ENCODE measurements at regions not wholly inside any gene's neighbourhood (a gene's known extent, or its start where the extent isn't known, plus 50 kb on each side); places are given as distances from the start of the nearest gene placed in this dataset.

DNA sequence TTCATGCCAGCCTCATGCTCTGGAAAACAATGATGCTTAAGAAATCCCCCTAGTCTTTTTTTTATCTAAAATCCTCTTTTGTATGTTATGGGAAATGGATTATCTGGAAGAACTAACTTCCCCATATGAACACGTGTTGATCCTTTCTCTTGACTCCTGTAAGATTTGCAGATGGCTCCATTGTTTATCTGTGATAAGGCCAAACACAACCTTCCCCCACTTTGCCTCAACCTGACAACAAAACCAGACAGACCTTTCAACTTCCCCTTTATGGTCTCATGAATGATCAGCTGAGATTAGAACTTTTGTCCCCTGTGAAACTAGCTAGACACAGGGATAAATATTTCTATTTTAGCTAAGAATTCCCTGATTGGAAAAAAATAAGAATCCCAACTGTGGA, 828.0 kb upstream of the CDH2 start:
- Histone ChIP-seq H3K27ac (ENCODE audit: extremely low read depth, low read depth, low read length) (no peak overlapping the region), H3K4me3 (ENCODE audit: low read depth, low read length) (no peak overlapping the region), H3K4me1 (ENCODE audit: control insufficient read depth, insufficient read depth, low read length) (no peaks in the 10 kb centered on the region), H3K9me3 (ENCODE audit: control insufficient read depth, insufficient read depth, low read depth, low read length) (no peaks in the 10 kb centered on the region), H3K36me3 (ENCODE audit: control insufficient read depth in 2 of 2, insufficient read depth in 1 of 2, low read length in 2 of 2) (no peaks in the 10 kb centered on the region)
- POLR2A ChIA-PET, result no interaction called here
- no peak for TF ChIP-seq ZNF391 (tag by site-specific recombination; IDR thresholded peaks at IDR 0.05; ENCODE audit: borderline replicate concordance, low read depth)
- no peak for TF ChIP-seq ZBTB17 (tag by site-specific recombination; IDR thresholded peaks at IDR 0.05)
- no peak for TF ChIP-seq ZNF473 (tag by site-specific recombination; IDR thresholded peaks at IDR 0.05)
- no peak for TF ChIP-seq ZNF114 (tag by site-specific recombination; IDR thresholded peaks at IDR 0.05)
- TF ChIP-seq ZNF544 (tag by site-specific recombination; IDR thresholded peaks at IDR 0.05), result no peak
- TF ChIP-seq, protein P1, sequence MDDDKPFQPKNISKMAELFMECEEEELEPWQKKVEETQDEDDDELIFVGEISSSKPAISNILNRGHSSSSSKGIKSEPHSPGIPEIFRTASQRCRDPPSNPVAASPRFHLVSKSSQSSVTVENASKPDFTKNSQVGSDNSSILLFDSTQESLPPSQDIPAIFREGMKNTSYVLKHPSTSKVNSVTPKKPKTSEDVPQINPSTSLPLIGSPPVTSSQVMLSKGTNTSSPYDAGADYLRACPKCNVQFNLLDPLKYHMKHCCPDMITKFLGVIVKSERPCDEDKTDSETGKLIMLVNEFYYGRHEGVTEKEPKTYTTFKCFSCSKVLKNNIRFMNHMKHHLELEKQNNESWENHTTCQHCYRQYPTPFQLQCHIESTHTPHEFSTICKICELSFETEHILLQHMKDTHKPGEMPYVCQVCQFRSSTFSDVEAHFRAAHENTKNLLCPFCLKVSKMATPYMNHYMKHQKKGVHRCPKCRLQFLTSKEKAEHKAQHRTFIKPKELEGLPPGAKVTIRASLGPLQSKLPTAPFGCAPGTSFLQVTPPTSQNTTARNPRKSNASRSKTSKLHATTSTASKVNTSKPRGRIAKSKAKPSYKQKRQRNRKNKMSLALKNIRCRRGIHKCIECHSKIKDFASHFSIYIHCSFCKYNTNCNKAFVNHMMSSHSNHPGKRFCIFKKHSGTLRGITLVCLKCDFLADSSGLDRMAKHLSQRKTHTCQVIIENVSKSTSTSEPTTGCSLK (tag by site-specific recombination; IDR thresholded peaks at IDR 0.05), result no peak
- no peak for TF ChIP-seq ZNF76 (tag by site-specific recombination; IDR thresholded peaks at IDR 0.05; ENCODE audit: borderline replicate concordance, low read depth)
- no peak for TF ChIP-seq SCRT1 (tag by site-specific recombination; IDR thresholded peaks at IDR 0.05; ENCODE audit: borderline replicate concordance)
- TF ChIP-seq, protein P2, sequence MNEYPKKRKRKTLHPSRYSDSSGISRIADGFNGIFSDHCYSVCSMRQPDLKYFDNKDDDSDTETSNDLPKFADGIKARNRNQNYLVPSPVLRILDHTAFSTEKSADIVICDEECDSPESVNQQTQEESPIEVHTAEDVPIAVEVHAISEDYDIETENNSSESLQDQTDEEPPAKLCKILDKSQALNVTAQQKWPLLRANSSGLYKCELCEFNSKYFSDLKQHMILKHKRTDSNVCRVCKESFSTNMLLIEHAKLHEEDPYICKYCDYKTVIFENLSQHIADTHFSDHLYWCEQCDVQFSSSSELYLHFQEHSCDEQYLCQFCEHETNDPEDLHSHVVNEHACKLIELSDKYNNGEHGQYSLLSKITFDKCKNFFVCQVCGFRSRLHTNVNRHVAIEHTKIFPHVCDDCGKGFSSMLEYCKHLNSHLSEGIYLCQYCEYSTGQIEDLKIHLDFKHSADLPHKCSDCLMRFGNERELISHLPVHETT (tag by site-specific recombination; IDR thresholded peaks at IDR 0.05), result no peak
- TF ChIP-seq ZNF629 (tag by site-specific recombination; IDR thresholded peaks at IDR 0.05), result no peak
- no peak for TF ChIP-seq ZNF624 (tag by site-specific recombination; IDR thresholded peaks at IDR 0.05)
- CTCF ChIA-PET, result no interaction called here

DNA sequence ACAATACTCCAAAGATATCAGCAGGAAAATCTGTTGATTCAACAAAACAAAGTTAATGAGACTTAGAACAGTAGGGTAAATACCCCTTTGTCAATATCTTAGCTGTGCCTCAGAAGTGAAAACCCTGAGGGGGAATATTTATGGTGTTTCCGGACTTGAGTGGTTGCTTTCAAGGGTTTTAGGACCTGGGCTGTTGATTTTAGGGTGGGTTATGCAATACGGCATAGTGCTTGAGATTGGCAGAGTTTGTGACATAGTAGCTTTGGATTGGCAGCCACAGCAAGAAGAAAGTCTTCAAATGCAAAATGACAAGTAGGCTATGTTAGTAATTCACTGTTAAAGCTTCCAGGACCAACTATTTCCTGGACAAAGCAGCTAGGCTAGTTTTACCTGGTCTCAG, 826.3 kb upstream of the CDH2 start:
- ChIA-PET POLR2A (no interaction called here), CTCF (no interaction called here)
- Histone ChIP-seq H3K27ac (ENCODE audit: extremely low read depth, low read depth, low read length) (no peak overlapping the region), H3K9me3 (ENCODE audit: control insufficient read depth, insufficient read depth, low read depth, low read length) (no peaks in the 10 kb centered on the region), H3K4me3 (ENCODE audit: low read depth, low read length) (no peak overlapping the region), H3K36me3 (ENCODE audit: control insufficient read depth in 2 of 2, insufficient read depth in 1 of 2, low read length in 2 of 2) (no peaks in the 10 kb centered on the region), H3K4me1 (ENCODE audit: control insufficient read depth, insufficient read depth, low read length) (no peaks in the 10 kb centered on the region)
- TF ChIP-seq PRDM1 (tag by site-specific recombination; IDR thresholded peaks at IDR 0.05), result no peak
- no peak for TF ChIP-seq ZNF311 (tag by site-specific recombination; IDR thresholded peaks at IDR 0.05; ENCODE audit: borderline replicate concordance)
- no peak for TF ChIP-seq ZNF529 (tag by site-specific recombination; IDR thresholded peaks at IDR 0.05; ENCODE audit: insufficient replicate concordance)
- TF ChIP-seq TCF7L2 (IDR thresholded peaks at IDR 0.05; ENCODE audit: borderline replicate concordance, low read depth, low read length), result peak; percentile 74
- no peak for TF ChIP-seq OSR2 (tag by site-specific recombination; IDR thresholded peaks at IDR 0.05)
- no peak for TF ChIP-seq ZSCAN16 (tag by site-specific recombination; IDR thresholded peaks at IDR 0.05)
- TF ChIP-seq ZNF433 (tag by site-specific recombination; IDR thresholded peaks at IDR 0.05; ENCODE audit: low read depth), result no peak
- TF ChIP-seq ZNF548 (tag by site-specific recombination; IDR thresholded peaks at IDR 0.05), result no peak
- no peak for TF ChIP-seq ZNF660 (tag by site-specific recombination; IDR thresholded peaks at IDR 0.05)
- peak; percentile 72; the same call in 1 of the 2 replicates for TF ChIP-seq TRIM28 (IDR thresholded peaks at IDR 0.05; ENCODE audit: borderline replicate concordance, low read length)
- TF ChIP-seq ZNF335 (tag by site-specific recombination; conservative IDR thresholded peaks at IDR 0.05), result no peak
- TF ChIP-seq ZNF626 (tag by site-specific recombination; IDR thresholded peaks at IDR 0.05), result no peak
- TF ChIP-seq, protein P3, sequence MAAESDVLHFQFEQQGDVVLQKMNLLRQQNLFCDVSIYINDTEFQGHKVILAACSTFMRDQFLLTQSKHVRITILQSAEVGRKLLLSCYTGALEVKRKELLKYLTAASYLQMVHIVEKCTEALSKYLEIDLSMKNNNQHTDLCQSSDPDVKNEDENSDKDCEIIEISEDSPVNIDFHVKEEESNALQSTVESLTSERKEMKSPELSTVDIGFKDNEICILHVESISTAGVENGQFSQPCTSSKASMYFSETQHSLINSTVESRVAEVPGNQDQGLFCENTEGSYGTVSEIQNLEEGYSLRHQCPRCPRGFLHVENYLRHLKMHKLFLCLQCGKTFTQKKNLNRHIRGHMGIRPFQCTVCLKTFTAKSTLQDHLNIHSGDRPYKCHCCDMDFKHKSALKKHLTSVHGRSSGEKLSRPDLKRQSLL (tag by site-specific recombination; IDR thresholded peaks at IDR 0.05), result no peak
- TF ChIP-seq ZNF19 (tag by site-specific recombination; IDR thresholded peaks at IDR 0.05; ENCODE audit: low read depth), result no peak
- no peak for TF ChIP-seq IKZF3 (tag by site-specific recombination; IDR thresholded peaks at IDR 0.05)
- TF ChIP-seq ZNF510 (tag by site-specific recombination; IDR thresholded peaks at IDR 0.05; ENCODE audit: insufficient replicate concordance), result no peak
- TF ChIP-seq ZBTB17 (tag by site-specific recombination; IDR thresholded peaks at IDR 0.05), result no peak
- TF ChIP-seq, protein P4, sequence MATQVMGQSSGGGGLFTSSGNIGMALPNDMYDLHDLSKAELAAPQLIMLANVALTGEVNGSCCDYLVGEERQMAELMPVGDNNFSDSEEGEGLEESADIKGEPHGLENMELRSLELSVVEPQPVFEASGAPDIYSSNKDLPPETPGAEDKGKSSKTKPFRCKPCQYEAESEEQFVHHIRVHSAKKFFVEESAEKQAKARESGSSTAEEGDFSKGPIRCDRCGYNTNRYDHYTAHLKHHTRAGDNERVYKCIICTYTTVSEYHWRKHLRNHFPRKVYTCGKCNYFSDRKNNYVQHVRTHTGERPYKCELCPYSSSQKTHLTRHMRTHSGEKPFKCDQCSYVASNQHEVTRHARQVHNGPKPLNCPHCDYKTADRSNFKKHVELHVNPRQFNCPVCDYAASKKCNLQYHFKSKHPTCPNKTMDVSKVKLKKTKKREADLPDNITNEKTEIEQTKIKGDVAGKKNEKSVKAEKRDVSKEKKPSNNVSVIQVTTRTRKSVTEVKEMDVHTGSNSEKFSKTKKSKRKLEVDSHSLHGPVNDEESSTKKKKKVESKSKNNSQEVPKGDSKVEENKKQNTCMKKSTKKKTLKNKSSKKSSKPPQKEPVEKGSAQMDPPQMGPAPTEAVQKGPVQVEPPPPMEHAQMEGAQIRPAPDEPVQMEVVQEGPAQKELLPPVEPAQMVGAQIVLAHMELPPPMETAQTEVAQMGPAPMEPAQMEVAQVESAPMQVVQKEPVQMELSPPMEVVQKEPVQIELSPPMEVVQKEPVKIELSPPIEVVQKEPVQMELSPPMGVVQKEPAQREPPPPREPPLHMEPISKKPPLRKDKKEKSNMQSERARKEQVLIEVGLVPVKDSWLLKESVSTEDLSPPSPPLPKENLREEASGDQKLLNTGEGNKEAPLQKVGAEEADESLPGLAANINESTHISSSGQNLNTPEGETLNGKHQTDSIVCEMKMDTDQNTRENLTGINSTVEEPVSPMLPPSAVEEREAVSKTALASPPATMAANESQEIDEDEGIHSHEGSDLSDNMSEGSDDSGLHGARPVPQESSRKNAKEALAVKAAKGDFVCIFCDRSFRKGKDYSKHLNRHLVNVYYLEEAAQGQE (tag by site-specific recombination; IDR thresholded peaks at IDR 0.05), result no peak
- no peak for TF ChIP-seq ZNF2 (tag by site-specific recombination; IDR thresholded peaks at IDR 0.05)
- TF ChIP-seq SETDB1 (IDR thresholded peaks at IDR 0.05; ENCODE audit: insufficient read length, low read length), result peak; percentile 72
